HepG2 (cell line): ENCODE measurements at regions not wholly inside any gene's neighbourhood (a gene's known extent, or its start where the extent isn't known, plus 50 kb on each side); places are given as distances from the start of the nearest gene placed in this dataset.

Experiments used
- CTCF ChIP-seq: sonication (generic); formaldehyde crosslinking; IDR thresholded peaks from 2 replicates; pipeline ENCODE4 v1.5.0; 2020; ENCODE audit warnings: mild to moderate bottlenecking, missing genetic modification reagents, moderate library complexity
- KLF12 ChIP-seq: sonication (generic); formaldehyde crosslinking; IDR thresholded peaks from 2 replicates; pipeline ENCODE4 v1.4.0; 2020; ENCODE audit warnings: missing genetic modification reagents, borderline replicate concordance
- MLXIP ChIP-seq: sonication (generic); formaldehyde crosslinking; IDR thresholded peaks from 2 replicates; pipeline ENCODE4 v1.9.0; 2021; ENCODE audit warnings: missing genetic modification reagents, borderline replicate concordance
- POLR2A ChIP-seq, 2 experiments: IDR thresholded peaks; 2 replicates each; pipeline ENCODE4 v1.6.1; 2011; ENCODE audit warnings: low read depth in 2 of 2, low read length in 2 of 2, mild to moderate bottlenecking in 1 of 2, moderate library complexity in 1 of 2; ENCODE audit not compliant: insufficient read depth in 1 of 2
- YY1 ChIP-seq: IDR thresholded peaks from 2 replicates; pipeline ENCODE4 v1.6.1; 2011; ENCODE audit warnings: low read length, low read depth, moderate library complexity, mild to moderate bottlenecking; ENCODE audit not compliant: insufficient read depth, insufficient replicate concordance
- ZBTB2 ChIP-seq: sonication (generic); formaldehyde crosslinking; IDR thresholded peaks from 2 replicates; pipeline ENCODE4 v1.8.0; 2022; ENCODE audit warnings: low read depth, missing genetic modification reagents

- TF ChIP-seq CTCF (CRISPR knock-in tag) = no peak
- no peak for TF ChIP-seq MLXIP (CRISPR knock-in tag)
- TF ChIP-seq POLR2A (IDR thresholded peaks at IDR 0.05; ENCODE audit: insufficient read depth in 1 of 2, low read depth in 2 of 2, low read length in 2 of 2) = no peak
- TF ChIP-seq ZBTB2 (CRISPR knock-in tag) = no peak
- TF ChIP-seq YY1 = no peak
- no peak for TF ChIP-seq KLF12 (CRISPR knock-in tag)
Measured at GRCh38 chr4:155032521-155033229, 175.8 kb upstream of the NPY2R start.
